Kidney (tissue), 13 donors: ENCODE measurements at regions not wholly inside any gene's neighbourhood (a gene's known extent, or its start where the extent isn't known, plus 50 kb on each side); places are given as distances from the start of the nearest gene placed in this dataset.
A peak's percentile ranks its signal among the peaks of the same experiment; 100 is the strongest.

Experiments used
- DNase-seq, 5 donors: peaks; one replicate each; pipeline ENCODE4 v3.0.0-alpha.2; 2013 to 2020
- FAIRE-seq: peaks from 2 replicates; lab custom pipeline; 2012; peaks lifted over from hg19 to GRCh38; lab: Jason Lieb, UNC
- H3K27ac ChIP-seq, 2 donors: one replicate each; pipeline ENCODE4 v1.7.0; 2013; ENCODE audit warnings: low read depth in 2 of 2, low read length in 2 of 2, inconsistent platforms in 1 of 2
- H3K27me3 ChIP-seq: one replicate; pipeline ENCODE4 v1.7.1; 2013; ENCODE audit warnings: low read length, inconsistent platforms; ENCODE audit not compliant: control insufficient read depth, insufficient read depth
- H3K36me3 ChIP-seq, 3 donors: one replicate each; pipeline versions ENCODE4 v1.7.0 to v1.7.1; 2013; ENCODE audit warnings: low read length in 3 of 3, control low read depth in 1 of 3, inconsistent platforms in 1 of 3; ENCODE audit not compliant: insufficient read depth in 3 of 3, control insufficient read depth in 2 of 3
- H3K4me1 ChIP-seq, 3 donors: one replicate each; pipeline versions ENCODE4 v1.7.0 to v1.7.1; 2013; ENCODE audit warnings: low read length in 3 of 3, inconsistent platforms in 1 of 3, low read depth in 1 of 3; ENCODE audit not compliant: control insufficient read depth in 2 of 3, insufficient read depth in 2 of 3
- H3K4me3 ChIP-seq, 3 donors: one replicate each; pipeline versions ENCODE4 v1.7.0 to v1.8.1; 2013; ENCODE audit warnings: low read length in 3 of 3, control low read depth in 1 of 3, inconsistent platforms in 1 of 3
- H3K9ac ChIP-seq, 3 donors: one replicate each; pipeline versions ENCODE4 v1.7.0 to v1.7.1; 2013; ENCODE audit warnings: low read length in 3 of 3, control low read depth in 1 of 3, inconsistent platforms in 1 of 3
- H3K9me3 ChIP-seq, 3 donors: one replicate each; pipeline versions ENCODE4 v1.7.0 to v1.7.1; 2013; ENCODE audit warnings: low read length in 3 of 3, control low read depth in 1 of 3, inconsistent platforms in 1 of 3; ENCODE audit not compliant: control insufficient read depth in 2 of 3, insufficient read depth in 1 of 3
- CTCF ChIP-seq: IDR thresholded peaks from 3 replicates; pipeline ENCODE4 v1.5.1; 2012; ENCODE audit warnings: mild to moderate bottlenecking, moderate library complexity, borderline replicate concordance; ENCODE audit not compliant: insufficient read depth; ENCODE audit errors: extremely low read depth
- intact Hi-C: fragments of 100-400 bp; cut with DNase I; formaldehyde crosslinking; loops from one replicate; pipeline ENCODE4 v1.11.1; 2022
- donor health status: control.
- donor health status: control.
- donor health status: control.
- donor health status: control.
- donor health status: control.
- donor health status: DM: yes; HTN: yes; CAD: no.
- donor health status: Normal renal cell carcinoma (clear cell type).

- Histone ChIP-seq H3K4me1 (no peaks in the 10 kb centered on the region), H3K27ac (no peak overlapping the region), H3K27me3 (no peaks in the 10 kb centered on the region), H3K9me3 (no peaks in the 10 kb centered on the region), H3K4me3 (no peak overlapping the region), H3K36me3 (no peaks in the 10 kb centered on the region), H3K9ac (no peak overlapping the region)
- no peak for TF ChIP-seq CTCF
- intact Hi-C loops = no loop called here
- FAIRE-seq (no peak), DNase-seq (peak in 1 of 5 donors; percentile 19)
Measured at GRCh38 chr6:170044836-170045562, 245.9 kb downstream of the DLL1 start.

- DNase-seq (peak in 1 of 5 donors; percentile 35), FAIRE-seq (no peak)
- Histone ChIP-seq H3K9me3 (no peaks in the 10 kb centered on the region), H3K27ac (no peak overlapping the region), H3K36me3 (no peaks in the 10 kb centered on the region), H3K4me3 (no peak overlapping the region), H3K27me3 (no peaks in the 10 kb centered on the region), H3K4me1 (no peaks in the 10 kb centered on the region), H3K9ac (no peak overlapping the region)
- no peak for TF ChIP-seq CTCF
- intact Hi-C loops = no loop called here
Measured at GRCh38 chr6:170043881-170044790, 246.7 kb downstream of the DLL1 start.

- intact Hi-C loops = no loop called here
- Histone ChIP-seq H3K4me1 (no peaks in the 10 kb centered on the region), H3K9ac (no peak overlapping the region), H3K9me3 (no peaks in the 10 kb centered on the region), H3K27me3 (no peaks in the 10 kb centered on the region), H3K36me3 (no peaks in the 10 kb centered on the region), H3K4me3 (no peak overlapping the region), H3K27ac (no peak overlapping the region)
- FAIRE-seq (no peak), DNase-seq (peak in 1 of 5 donors; percentile 21)
- no peak for TF ChIP-seq CTCF
Measured at GRCh38 chr6:170043150-170043819, 247.6 kb downstream of the DLL1 start.
